Occipital lobe (tissue), 1 donor: ENCODE measurements at regions not wholly inside any gene's neighbourhood (a gene's known extent, or its start where the extent isn't known, plus 50 kb on each side); places are given as distances from the start of the nearest gene placed in this dataset.

Source experiments
- DNase-seq: peaks from one replicate; lab custom pipeline; 2025; lab: John Stamatoyannopoulos, UW

DNA sequence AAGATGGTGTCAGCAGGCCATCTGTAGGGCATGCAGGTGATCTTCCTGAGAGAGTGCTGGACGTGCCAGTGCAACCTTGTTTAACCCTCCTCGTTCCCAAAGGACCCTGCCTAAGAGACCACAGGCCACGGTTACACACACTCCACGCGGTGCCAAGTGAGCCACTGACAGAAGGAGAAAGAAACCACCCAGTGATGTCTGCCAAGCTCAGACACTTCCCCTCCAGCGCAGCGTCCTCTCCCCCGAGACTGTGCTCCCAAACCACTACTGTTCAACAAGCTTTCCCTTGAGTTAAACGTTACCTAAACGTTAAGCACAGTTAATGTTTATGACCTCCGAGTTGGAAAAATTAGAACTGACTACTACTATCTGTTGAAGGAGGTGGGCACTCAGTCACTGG is 119.1 kb upstream of the NCK2 start:
- DNase-seq = no peak

DNA sequence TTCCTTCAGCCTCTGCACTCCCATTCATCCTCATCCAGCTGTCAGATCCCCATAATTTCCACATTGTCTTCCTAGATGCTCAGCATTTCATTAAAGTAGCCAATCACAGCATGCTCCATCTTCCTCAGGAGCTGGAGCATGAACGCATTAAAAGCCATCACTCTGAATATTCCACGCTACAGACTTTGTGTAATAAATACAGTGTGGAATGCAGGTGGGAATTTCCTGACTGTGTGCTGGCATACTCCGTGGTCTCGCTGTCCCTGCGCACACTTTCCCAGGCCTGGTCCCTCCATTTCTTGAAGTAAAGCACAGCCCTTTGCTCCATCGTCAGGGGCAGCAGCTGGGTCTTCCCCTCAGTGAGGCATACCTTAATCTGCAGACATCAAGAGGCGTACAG is 123.7 kb upstream of the NCK2 start:
- no peak for DNase-seq

DNA sequence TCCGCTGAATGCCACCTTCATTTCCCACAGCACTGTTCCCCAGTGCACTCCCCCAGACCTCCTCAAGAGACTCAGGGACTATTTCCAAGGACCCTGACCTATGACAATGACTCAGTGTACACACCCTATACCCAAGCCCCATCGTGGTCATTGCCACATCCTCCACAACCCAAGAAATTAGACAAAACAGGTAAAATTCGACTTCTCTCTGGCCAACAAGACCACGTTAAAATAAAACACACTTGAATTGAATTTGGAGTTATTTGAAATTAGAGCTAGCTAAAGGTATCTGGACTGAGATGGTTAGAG is 126.4 kb upstream of the NCK2 start:
- DNase-seq = no peak

DNA sequence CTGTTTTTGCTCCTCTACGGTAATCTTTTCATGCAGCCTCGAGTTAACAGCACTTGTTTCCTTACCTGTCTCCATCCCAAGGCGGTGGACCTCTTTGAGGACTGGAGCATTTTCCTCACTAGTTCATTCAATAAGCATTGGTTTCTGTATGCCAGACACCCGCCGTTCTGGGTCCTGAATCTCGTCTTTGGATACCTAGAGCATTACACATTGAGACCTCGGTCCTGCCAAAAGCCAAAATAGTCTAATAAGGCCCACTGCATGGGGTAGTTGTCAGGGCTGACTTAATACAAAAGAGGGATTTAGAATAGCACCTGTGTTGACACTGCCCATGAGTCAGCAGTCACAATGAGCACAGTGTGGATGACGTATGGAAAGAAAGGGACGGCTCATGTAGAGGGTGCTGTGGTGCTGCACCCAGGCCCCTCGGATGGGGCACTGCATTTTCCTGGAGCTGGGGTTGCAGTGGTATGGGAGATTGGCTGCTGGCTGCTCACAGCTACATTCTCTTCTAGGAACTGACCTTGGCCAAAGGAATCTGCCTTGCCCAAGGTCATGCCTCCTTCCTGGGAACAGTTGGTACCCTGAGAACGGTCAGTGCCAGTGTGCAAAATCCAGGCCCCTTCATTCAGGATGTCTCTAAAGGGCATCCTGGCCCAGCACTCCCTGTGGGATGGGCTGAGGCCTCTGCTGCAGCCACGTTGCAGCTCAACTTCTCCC is 126.9 kb upstream of the NCK2 start:
- DNase-seq = no peak

DNA sequence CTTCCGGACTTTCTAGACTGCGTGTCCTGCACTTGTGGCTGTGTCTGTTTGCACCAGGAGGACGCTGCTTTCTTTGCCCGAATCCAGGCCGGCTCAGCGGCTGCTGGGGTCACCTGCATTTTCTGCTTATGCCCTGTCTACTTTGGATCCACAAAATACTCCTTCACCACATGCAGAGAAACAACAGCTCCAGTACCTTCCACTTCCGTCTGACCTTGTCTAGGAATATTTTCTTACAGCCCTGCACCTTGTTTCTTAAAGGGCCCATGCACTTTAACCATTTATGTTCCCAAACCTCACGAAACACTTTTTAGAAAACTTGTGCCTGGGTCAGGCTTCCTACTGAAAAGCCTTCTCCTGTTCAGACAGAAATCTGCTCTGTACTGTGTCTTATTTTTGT is 129.4 kb upstream of the NCK2 start:
- no peak for DNase-seq

DNA sequence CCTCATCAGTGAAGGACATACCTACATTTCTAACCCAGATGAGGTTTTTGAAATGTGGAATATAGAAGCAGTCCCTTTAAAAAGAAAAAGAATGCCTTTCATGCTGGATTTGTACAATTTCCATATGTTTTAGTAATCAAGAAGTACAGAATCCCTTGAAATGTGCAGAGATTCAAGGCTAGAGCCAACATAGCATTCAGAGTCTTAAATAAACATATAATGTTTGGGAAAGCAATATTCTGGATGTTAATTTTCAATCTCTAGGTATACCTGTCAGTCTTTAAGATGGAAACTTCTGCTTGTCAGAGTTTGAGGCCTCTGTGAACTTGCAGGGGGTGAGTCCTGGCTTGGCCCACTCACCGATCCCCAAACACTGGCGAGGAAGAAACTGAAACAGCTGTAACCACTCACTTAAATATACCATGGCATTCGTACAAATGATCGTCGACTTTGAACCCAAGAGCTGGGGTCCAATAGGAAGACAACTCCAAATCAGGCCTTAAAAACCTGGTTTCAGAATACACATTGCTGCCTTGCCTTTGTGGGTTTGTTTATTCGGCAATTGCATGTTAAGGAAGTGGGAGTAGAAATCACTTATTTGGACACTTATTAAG is 132.8 kb upstream of the NCK2 start:
- DNase-seq = no peak

DNA sequence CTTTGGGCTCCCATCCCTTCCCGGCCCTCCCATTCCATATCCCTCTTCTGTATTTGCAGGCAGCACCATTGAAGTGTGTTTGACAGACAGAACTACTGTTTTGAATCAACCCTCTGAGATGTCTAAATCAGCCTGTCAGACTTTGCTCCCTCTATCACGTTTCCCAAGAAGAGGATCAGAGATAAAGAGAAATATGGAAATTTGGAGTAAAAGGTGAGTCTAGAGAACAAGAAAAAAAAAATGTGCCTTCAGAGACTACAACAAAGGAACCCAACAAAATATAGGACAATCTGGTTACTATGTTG is 133.4 kb upstream of the NCK2 start:
- no peak for DNase-seq

DNA sequence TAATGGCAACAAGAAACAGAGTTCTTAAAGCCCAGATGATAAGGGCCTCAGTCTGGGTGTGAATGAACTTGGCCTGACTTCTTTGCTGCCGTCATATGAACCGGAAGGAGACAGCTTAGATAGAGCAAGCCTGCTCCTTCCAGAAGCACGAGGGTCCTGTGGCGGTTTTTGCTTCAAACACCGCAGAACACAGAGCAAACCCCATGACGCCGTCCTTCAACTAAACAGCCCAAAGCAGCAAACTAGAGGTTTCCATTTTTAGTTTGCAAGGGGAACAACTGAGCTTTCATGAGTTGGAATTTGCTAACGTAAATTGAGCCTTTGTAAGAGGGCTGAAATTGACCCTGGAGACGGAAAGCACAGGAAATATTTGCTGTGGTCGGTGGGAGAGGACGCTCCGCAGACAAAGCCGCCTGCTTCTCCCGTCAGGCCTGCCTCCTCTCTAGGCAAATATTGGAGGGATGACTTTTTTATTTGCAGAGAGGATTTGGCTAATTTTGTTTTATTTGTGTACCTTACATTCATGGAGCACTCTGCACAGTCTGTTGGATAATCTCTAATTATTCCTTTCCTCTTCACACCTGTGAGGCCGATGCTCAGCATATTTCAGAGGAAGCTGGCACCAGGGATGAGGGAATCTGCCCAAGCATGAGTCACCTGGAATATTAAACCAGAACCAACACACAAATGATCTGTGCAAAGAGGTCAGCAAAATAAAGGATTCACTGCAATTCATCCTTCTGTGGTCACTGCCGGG is 134.0 kb upstream of the NCK2 start:
- no peak for DNase-seq

DNA sequence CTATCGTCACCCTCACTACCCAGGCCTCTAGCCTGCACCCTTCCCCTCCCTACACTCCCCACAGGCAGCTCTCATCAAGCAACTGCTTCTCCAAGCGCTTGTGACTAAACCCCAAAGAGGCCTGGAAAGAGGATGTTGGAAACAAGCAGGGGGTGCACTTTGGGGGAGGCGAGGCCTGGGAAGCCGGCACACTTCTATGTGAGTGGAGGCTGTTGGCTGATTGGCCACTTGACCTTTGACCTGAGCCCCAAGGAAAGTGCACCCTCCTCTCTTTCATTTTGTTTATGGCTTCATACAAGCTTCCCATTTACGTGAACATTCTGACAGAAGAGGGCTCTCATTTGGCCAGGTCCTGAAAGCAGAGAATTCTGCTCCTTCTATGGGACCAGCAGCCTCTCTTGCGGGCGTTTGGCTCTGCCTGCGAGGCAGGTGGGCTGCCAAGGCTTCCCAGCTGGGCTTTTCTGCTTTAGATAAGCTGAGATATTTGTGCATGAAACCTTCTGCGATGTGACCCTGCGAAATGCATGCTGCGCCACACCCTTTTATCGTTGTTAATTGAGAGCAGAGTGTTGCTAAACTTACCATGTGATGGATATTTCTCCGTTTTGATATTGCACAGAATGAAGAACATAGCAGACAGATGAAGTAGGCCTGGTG is 134.8 kb upstream of the NCK2 start:
- no peak for DNase-seq

DNA sequence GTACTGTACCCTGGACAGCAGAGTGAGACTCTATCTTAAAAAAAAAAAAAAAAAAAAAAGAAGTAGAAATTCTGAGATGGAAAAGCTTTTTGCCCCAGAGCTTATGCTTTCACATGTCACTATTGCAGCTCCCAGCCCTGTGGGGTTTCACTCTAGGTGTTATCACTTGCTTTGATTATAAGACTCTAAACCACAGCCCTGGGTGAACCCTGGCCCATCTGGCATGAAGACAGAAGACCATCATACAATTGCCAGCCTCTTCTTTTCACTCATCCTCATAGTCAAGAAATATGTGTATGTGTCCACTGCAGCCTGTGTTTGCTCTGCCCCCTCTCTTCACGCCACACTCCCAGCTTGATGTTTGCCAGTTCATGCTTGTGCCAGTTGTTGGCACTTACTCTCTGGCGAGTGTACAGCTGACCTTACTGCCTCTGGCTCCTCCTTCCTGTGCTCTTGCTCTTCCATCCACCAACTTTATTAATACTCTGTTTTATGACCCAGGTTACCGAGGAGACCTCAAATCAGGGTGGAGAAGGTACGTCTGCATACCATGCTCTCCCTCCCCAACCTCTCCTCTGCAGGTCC is 136.7 kb upstream of the NCK2 start:
- DNase-seq = no peak

DNA sequence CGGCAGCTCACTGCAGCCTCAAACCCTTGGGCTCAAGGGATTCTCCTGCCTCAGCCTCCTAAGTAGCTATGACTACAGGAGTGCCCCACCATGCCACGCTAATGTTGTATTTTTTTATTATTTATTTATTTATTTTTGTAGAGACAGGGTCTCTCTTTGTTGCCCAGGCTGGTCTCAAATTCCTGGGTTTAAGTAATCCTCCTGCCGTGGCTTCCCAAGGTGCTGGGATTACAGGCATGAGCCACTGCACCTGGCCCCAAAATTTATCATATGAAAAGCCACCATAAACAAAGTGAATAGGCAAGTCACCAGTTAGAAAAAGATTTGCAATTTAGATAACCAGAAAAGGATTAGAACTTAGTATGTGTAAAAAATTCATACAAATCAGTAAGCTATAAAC is 138.6 kb upstream of the NCK2 start:
- no peak for DNase-seq

DNA sequence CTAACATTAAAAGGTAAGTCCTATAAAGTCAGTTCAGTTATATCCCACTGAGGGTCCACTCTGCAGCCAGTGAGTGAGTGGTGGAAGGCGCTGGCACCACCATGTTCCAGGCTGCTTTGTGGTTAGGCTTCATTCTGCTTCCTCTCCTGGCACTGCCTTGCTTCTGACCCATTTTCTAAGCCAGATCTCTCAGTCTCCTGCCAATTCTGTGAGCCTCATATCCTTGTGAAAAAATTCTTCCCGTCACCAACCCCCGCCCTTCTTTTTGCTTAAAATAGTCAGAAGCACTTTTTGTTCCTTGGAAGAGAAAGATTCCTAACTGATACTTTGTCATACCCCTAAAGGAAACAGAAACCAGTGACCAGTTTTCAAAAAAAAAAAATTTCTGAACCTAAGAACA is 139.8 kb upstream of the NCK2 start:
- DNase-seq = peak; percentile 69

DNA sequence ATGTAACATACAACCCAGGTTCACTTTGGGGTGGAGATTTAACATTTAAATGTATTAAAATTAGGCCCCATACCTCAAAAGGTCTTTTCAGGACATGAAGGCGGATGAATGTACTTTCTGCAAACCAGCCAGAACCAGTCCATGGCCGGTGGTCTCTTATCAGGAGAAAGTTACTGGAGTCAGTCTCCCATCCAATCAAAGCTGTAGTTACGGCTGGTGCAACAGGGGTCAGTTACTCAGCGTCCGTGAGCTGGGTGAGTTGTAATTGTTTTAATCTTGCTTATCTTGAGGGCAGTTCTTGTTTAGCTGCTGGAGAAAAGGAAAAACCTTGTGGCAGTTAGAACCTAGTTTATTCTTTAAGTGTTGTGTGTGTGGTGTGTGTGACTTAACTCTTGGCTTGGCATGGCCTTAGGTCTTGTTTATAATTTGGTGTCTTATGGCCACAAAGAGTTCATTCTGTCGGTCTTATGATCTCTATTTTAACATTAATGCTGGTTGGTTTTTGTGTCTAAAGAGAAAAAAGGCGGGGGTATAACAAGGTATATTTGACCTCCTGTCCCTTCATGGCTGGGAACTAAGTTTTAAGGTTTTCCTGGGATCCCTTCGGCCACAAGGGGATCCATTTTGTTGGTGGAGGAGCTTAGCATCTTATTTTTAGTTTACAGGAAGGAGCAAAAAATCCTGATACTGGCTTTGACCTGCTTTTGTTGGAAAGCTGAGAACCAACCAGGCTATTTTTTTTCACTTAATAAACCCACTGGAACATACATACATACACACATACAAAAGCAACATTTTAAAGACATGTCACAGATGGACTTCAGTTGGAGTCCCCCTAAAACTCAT is 143.5 kb upstream of the NCK2 start:
- DNase-seq = no peak

DNA sequence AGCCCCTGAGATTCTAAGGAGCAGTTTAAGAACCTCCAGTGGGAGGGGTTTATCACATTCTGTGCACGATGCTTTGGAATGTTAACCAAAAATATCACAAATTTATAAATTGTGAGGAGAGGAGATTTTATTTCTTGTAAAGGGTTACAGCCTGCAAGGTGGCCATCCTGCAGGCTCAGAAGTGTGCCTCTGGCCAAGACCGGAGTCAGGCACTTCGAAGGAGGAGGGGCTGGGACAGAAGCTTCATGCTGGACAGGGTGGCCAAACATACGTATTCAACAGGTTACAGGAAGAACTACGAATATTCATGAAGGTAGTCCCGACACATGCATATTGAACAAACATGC is 144.1 kb upstream of the NCK2 start:
- no peak for DNase-seq

DNA sequence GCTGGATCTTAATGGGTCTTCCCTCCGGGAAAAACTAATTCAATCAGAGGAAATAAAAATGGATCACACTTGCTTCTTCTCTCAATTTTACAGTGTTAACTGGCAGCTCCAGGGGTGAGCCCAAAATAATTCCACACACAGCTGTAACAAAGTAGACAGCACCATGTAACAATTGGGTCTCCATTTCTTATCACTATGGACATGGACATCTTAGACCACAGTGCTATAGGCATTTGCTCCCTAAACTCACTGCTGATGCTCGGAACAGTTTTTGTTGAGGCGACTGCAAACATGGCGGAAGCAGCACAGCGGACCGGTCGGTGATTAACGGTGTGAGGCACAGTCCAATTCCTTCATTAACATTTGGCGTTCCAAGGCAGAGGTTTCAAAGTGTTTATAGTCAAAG is 144.7 kb upstream of the NCK2 start:
- DNase-seq = no peak

DNA sequence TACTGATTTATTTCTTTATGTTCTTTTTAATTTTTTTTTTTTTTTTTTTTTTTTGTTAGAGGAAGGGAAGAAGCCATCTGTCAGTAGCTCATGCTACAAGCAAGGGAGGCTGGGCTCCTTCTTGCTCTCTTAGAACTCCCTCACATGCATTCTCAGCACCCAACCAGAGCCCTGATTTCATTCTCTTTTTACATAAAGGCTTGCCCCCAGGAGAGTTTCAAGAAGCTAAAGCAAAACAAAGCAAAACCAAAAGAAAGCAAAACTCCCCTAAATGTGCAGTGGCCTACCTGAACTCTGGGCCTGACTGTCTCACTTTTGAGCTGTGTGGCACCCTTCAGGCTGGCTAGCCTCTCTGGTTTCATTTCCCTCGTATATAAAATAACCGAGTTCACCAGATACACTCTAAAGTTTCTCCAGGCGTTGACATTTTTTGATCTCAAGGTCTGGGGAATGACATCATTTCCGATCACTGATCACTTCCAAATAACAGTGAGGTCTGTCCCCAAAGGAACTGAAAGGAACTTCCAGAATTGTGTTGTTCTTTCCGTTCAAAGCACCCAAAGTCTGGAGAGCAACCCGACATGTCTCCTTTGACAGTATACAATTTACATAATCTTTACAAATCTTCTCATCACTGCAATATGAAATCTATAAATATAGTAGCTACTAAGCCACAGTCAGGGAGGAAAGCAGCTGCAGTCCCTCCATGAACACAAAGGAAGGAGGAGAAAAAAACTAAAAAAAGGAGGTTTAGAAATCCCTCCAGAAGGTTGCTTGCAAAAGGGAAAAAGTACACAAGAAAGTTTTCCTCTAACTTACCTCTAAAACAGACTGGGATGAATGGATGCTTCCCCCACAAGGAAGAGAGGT is 145.6 kb upstream of the NCK2 start:
- no peak for DNase-seq

DNA sequence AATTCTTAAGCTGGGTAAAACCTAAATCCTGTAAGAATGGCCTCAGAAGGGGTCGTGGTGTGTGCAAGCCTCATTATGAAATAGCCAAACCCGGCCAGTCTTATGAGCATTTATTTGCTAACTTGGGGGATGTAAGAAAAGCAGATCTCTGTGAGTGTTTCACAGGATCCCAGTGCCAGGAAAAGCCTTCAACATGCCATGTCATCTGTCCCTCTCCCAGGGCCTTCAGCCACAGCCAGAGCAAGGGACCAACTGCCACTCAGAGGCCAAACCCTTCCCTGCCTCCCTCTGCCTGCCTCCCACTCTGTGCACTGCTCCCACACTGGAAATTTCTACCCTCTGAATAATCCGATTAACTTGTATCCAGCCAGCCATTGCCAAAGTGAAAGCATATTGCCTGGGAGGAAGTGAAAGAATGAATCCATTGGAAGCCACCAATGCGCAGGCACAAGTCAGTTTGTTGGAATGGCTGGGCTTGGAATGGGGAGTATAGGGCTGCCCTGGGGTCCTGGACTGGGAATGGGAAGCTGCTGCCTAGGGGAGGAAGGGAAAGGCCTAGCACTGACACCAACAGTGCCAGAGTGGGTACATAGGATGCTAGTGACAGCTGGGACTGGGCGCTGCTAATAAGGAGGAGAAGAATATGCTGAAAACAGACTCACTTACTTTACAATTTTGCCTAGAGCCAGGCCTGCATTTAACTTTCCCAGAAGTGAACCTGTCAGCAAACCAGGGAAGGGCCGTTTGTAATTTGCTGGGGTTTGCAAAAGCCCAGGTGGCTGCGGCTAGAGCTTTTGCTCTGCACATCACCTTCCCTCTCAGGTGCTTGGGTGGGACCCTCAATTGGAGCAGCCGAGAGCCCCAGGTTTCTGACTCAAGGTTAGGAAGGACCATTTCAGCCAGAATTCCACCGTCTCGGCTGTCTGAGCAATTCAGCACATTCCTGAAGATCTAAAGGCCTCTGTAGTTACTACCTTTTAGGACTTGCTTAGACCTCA is 146.6 kb upstream of the NCK2 start:
- DNase-seq = no peak

DNA sequence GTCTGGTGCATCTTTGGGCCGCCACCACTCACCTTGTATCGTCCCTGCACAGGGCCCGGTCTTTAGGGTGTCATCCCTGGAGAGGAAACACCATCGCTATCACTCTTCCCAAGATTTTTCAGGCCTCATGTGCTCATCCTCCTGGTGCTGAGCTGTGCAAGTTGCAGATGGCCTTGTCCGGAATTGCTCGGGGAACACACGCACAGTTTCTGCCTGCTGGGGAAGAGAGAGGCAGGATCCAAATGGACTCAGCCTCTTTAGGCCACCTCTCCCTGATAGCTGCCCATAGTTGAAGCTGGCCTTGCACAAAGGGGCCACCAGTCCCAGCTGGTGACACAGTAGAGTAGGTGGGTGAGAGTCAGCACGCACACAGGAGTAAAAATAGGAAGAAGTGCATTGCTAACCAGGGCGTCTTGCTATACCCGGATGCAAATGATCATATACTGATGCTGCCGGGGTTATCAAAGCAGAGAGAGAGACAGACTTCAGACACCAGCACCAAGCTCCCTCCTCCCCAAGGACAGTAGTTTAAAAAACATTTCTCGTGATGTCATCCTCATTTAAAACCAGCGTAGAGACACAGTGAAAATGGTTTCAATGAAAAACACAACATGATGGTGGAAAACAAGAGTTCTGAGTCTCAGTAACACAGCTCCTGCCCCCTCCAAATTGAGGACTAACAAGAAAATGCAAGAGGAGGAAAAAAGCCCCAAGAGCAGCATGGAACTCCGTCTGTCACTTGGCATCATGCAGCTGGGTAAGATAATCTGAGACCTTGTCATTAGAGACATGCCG is 147.5 kb upstream of the NCK2 start:
- DNase-seq = no peak
